ENCODE measurements at regions not wholly inside any gene's neighbourhood (a gene's known extent, or its start where the extent isn't known, plus 50 kb on each side); places are given as distances from the start of the nearest gene placed in this dataset.

DNA sequence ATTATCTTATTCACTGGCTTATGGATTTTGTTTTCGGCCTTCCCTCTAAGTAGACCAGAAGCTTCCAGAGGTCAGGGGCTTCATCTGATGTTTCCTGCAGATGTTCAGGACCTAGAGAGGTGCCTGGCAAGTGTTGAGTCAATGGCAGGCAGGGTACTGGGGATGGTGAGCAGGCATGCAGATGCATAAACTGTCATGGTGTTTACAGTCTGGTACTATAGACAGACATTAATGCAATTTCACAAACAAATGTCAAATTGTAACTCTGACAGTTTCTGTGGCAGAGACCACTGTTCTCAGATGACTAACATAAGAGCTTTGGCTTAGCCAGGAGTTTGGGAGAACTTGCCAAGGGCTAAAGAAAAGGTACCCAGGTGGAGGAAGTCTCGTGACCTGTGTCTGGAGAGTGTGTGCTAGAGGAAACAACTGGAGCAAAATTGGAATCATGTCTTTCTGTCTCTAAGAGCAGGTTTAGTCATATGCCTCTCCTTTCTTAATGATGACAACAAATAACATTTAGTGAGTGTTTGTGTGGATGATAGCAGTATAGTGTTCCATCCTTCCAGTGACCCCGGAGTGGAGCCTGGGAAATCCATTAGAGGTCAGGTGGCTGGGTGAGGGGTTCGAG, 53.7 kb upstream of the TRAK1 start:
- Histone ChIP-seq H3K36me3 (ENCODE audit: insufficient read depth, low read depth, low read length) (0 out of 2 replicates have a peak, but pooled peaks cover 2% of the 10 kb centered on the region), H3K4me3 (ENCODE audit: low read length) (no peak overlapping the region), H3K4me1 (ENCODE audit: insufficient read depth, low read length) (peaks cover 9% of the 10 kb centered on the region; the same call in 1 of the 2 replicates), H3K27me3 (ENCODE audit: insufficient read depth, low read length) (no peaks in the 10 kb centered on the region), H3K9ac (ENCODE audit: low read depth, low read length) (no peak overlapping the region), H3K9me3 (ENCODE audit: insufficient read depth, low read depth, low read length) (no peaks in the 10 kb centered on the region), H3K27ac (ENCODE audit: low read length) (no peak overlapping the region)

DNA sequence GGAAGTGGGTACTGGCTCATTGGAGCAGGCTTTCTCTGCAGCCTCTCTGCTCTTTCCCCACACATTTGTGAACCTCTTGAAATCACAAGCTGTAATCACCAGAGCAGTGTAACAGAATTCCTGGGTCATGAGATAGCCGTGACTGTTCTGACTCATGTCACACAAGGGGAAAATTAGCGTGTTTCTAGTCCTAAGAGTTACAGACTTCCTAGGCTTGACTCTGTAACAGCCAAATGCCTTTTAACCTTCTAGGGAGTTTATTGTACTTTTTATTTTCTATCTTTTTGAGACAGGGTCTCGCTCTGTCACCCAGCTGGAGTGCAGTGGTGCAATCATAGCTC, 54.7 kb upstream of the TRAK1 start:
- Histone ChIP-seq H3K4me3 (ENCODE audit: low read length) (no peak overlapping the region), H3K9ac (ENCODE audit: low read depth, low read length) (no peak overlapping the region), H3K9me3 (ENCODE audit: insufficient read depth, low read depth, low read length) (no peaks in the 10 kb centered on the region), H3K36me3 (ENCODE audit: insufficient read depth, low read depth, low read length) (0 out of 2 replicates have a peak, but pooled peaks cover 2% of the 10 kb centered on the region), H3K27ac (ENCODE audit: low read length) (no peak overlapping the region), H3K4me1 (ENCODE audit: insufficient read depth, low read length) (peaks cover 18% of the 10 kb centered on the region; the same call in 1 of the 2 replicates), H3K27me3 (ENCODE audit: insufficient read depth, low read length) (no peaks in the 10 kb centered on the region)

DNA sequence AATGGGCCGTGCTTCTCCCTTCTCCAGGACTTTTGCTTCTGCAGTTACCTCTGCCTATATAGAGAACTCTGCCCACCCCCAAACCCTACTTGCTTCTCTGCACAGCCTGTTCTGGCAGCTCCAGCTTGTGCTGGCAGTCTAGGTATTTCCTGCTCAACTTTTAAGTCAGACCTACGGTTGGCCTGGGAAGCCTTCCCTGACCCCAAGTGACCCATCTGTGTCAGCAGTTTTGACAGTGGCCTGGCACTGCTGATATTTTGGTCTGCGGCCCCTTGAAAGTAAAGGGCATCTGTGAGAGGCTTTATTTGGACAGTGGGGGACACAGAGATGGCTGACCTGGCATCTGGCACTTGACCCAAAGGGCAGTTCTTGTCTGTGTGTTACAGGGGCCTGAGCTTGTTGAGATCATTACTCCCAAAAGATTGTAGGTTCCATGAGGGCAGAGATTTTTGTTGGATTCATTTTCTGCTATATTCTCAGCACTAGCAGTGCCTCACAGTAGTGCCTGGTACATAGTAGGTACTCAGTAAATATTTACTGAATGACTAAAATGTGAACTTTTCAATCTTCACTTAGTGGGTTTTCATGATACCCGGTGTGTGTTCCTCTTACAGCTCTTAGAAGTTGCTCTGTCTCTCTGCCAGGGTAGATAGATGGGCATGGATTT, 55.2 kb upstream of the TRAK1 start:
- no peaks in the 10 kb centered on the region for H3K9me3 ChIP-seq (ENCODE audit: insufficient read depth, low read depth, low read length)
- H3K9ac ChIP-seq (ENCODE audit: low read depth, low read length): no peak overlapping the region
- no peak overlapping the region for H3K4me3 ChIP-seq (ENCODE audit: low read length)
- H3K27ac ChIP-seq (ENCODE audit: low read length): no peak overlapping the region
- no peaks in the 10 kb centered on the region for H3K27me3 ChIP-seq (ENCODE audit: insufficient read depth, low read length)
- 0 out of 2 replicates have a peak, but pooled peaks cover 2% of the 10 kb centered on the region for H3K36me3 ChIP-seq (ENCODE audit: insufficient read depth, low read depth, low read length)
- peaks cover 20% of the 10 kb centered on the region; the same call in 1 of the 2 replicates for H3K4me1 ChIP-seq (ENCODE audit: insufficient read depth, low read length)

DNA sequence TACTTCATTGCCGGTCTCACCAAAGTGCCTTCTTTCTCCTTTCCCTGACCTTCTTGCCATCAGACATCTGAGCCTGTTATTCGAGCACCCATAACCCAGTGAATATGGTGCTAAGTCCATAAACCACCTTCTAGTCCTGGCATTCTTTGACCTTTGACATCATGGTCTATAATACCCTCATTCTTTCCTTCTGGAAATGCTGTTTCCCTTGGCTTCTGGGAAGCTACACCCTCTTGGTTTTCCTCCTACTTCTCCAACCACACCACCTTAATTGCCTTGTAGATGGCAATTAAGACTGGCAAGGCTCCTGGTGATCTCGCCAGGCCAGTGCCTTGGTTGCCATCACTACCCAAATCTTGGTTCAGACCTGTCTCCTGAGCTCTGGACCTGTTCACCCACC, 56.1 kb upstream of the TRAK1 start:
- Histone ChIP-seq H3K4me3 (ENCODE audit: low read length) (no peak overlapping the region), H3K27me3 (ENCODE audit: insufficient read depth, low read length) (no peaks in the 10 kb centered on the region), H3K36me3 (ENCODE audit: insufficient read depth, low read depth, low read length) (0 out of 2 replicates have a peak, but pooled peaks cover 2% of the 10 kb centered on the region), H3K27ac (ENCODE audit: low read length) (no peak overlapping the region), H3K9me3 (ENCODE audit: insufficient read depth, low read depth, low read length) (no peaks in the 10 kb centered on the region), H3K4me1 (ENCODE audit: insufficient read depth, low read length) (peaks cover 20% of the 10 kb centered on the region; the same call in 1 of the 2 replicates), H3K9ac (ENCODE audit: low read depth, low read length) (no peak overlapping the region)

DNA sequence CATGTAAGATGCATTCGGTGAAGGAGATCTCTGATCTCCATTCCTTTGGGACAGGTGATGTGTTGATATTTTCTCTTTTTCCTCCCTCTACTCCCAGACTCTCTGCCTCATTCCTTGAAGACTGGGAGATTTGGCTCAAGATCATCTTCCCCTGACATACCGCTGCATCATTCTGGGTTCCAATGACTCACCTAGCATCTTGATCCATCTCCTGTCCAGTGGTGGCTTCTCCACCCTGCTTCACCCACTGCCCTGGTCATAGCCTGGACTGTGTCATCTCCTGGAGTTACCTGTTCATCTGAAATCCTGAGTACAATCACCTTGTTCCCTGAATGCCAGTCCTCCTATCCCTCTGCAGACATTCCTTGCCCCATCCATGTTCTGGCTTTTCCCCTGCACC, 57.4 kb upstream of the TRAK1 start:
- Histone ChIP-seq H3K9ac (ENCODE audit: low read depth, low read length) (no peak overlapping the region), H3K4me3 (ENCODE audit: low read length) (no peak overlapping the region), H3K9me3 (ENCODE audit: insufficient read depth, low read depth, low read length) (no peaks in the 10 kb centered on the region), H3K27ac (ENCODE audit: low read length) (no peak overlapping the region), H3K4me1 (ENCODE audit: insufficient read depth, low read length) (peaks cover 20% of the 10 kb centered on the region; the same call in 1 of the 2 replicates), H3K36me3 (ENCODE audit: insufficient read depth, low read depth, low read length) (0 out of 2 replicates have a peak, but pooled peaks cover 2% of the 10 kb centered on the region), H3K27me3 (ENCODE audit: insufficient read depth, low read length) (no peaks in the 10 kb centered on the region)

DNA sequence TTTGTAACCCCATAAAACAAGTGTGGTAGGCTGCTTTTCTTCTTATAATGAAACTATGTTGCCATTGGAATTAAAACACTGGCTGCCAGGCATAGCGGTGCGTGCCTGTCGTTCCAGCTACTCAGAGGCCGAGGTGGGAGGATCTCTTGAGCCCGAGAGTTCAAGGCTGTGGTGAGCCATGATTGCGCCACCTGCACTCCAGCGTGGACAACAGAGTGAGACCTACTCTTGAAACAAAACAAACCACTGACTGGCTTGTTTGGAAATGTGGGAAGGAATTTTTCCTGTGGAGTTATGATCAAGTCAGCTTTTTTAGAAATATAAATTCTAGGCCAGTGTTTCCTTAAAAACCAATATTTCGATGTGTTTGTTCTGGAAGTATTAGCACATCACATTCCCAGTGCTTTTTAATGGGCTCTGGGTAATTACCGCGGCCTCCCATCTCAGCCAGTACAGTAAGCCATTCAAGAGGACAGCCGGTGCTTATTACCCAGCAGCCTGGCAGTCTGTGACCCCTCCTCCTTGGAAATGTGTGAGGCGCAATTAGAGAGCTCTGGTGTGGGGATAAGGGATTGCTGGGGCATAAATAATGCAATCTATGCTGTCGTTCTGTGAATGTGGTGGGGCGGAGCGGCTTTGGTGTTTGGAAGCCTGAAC, 58.3 kb upstream of the TRAK1 start:
- Histone ChIP-seq H3K36me3 (ENCODE audit: insufficient read depth, low read depth, low read length) (0 out of 2 replicates have a peak, but pooled peaks cover 2% of the 10 kb centered on the region), H3K4me3 (ENCODE audit: low read length) (no peak overlapping the region), H3K4me1 (ENCODE audit: insufficient read depth, low read length) (peaks cover 20% of the 10 kb centered on the region; the same call in 1 of the 2 replicates), H3K9ac (ENCODE audit: low read depth, low read length) (peak overlapping the region; percentile 8; the same call in 1 of the 2 replicates), H3K9me3 (ENCODE audit: insufficient read depth, low read depth, low read length) (no peaks in the 10 kb centered on the region), H3K27ac (ENCODE audit: low read length) (no peak overlapping the region), H3K27me3 (ENCODE audit: insufficient read depth, low read length) (no peaks in the 10 kb centered on the region)

DNA sequence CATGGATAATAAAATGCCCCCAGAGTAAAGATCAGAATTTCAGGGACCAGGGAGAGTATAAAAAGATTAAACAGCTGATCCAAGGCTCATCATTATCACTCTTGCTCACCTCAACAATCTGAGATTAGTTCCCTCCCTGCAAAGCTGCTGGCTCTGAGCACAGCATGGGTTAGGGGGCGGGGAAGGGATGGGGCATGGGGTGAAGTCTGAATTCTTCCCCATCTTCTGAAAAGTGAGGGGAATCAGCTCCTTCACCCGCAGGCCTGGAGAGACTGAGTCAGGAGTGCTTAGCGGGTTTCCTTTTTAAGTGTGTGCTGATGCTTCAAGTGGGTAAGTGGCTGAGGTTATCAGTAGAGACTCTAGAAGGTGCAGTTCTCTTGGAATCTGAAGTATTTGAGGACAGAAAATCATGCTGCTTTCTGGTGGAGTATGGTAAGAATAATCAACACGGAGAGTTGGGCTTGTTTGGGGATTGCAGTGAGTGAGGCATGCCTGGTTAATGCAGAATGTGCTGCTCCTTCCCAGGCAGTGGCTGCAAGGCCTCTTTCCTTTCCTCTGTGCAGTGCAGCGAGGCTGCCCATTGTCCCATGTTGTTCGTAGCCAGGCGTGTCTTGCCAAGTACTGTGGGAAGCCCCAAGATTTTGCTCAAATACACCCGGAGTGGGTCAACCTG, 59.2 kb upstream of the TRAK1 start:
- H3K27me3 ChIP-seq (ENCODE audit: insufficient read depth, low read length): no peaks in the 10 kb centered on the region
- peak overlapping the region; percentile 8; the same call in 1 of the 2 replicates for H3K9ac ChIP-seq (ENCODE audit: low read depth, low read length)
- no peak overlapping the region for H3K4me3 ChIP-seq (ENCODE audit: low read length)
- H3K27ac ChIP-seq (ENCODE audit: low read length): peak overlapping the region; percentile 4
- 0 out of 2 replicates have a peak, but pooled peaks cover 2% of the 10 kb centered on the region for H3K36me3 ChIP-seq (ENCODE audit: insufficient read depth, low read depth, low read length)
- no peaks in the 10 kb centered on the region for H3K9me3 ChIP-seq (ENCODE audit: insufficient read depth, low read depth, low read length)
- H3K4me1 ChIP-seq (ENCODE audit: insufficient read depth, low read length): peaks cover 20% of the 10 kb centered on the region; the same call in 1 of the 2 replicates

DNA sequence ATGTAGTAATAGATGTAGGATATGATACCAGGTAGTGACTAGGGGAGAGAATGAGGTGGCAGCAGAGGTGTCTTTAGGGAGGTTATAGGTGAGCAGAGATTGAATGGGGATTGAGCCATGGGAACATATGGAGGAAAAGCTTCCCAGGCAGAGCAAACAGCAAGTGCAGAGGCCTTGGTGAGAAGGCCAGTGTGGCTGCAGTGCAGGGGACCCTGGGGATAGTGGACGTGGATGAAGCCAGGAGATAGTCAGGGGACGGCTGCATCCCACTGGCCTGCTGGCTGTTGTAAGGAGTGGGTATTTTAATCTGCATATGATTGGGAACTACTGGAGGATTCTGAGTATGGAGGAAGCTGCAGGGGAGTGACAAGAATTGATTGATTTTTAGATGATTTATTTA, 62.7 kb upstream of the TRAK1 start:
- H3K4me3 ChIP-seq (ENCODE audit: low read length): no peak overlapping the region
- H3K9ac ChIP-seq (ENCODE audit: low read depth, low read length): no peak overlapping the region
- H3K9me3 ChIP-seq (ENCODE audit: insufficient read depth, low read depth, low read length): no peaks in the 10 kb centered on the region
- H3K27ac ChIP-seq (ENCODE audit: low read length): no peak overlapping the region
- H3K36me3 ChIP-seq (ENCODE audit: insufficient read depth, low read depth, low read length): no peaks in the 10 kb centered on the region
- H3K27me3 ChIP-seq (ENCODE audit: insufficient read depth, low read length): no peaks in the 10 kb centered on the region
- peaks cover 42% of the 10 kb centered on the region for H3K4me1 ChIP-seq (ENCODE audit: insufficient read depth, low read length)

DNA sequence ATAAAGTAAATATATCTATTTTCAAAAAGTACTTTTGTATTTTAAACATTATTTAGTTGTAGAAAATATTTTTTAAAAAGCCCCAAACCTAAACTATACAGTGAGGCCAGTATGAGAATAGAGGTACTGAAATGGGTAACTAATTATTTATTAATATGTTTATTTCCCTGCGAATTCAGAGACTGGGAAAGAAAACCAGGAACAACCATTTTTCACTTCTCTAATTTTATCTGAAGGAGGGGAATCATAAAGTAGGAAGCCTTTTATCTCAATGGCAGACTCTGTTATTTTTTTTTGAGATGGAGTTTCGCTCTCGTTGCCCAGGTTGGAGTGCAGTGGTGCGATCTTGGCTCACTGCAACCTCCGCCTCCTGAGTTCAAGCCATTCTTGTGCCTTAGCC, 63.6 kb upstream of the TRAK1 start:
- H3K27ac ChIP-seq (ENCODE audit: low read length): no peak overlapping the region
- H3K4me3 ChIP-seq (ENCODE audit: low read length): no peak overlapping the region
- no peak overlapping the region for H3K9ac ChIP-seq (ENCODE audit: low read depth, low read length)
- no peaks in the 10 kb centered on the region for H3K9me3 ChIP-seq (ENCODE audit: insufficient read depth, low read depth, low read length)
- H3K36me3 ChIP-seq (ENCODE audit: insufficient read depth, low read depth, low read length): no peaks in the 10 kb centered on the region
- no peaks in the 10 kb centered on the region for H3K27me3 ChIP-seq (ENCODE audit: insufficient read depth, low read length)
- peaks cover 40% of the 10 kb centered on the region for H3K4me1 ChIP-seq (ENCODE audit: insufficient read depth, low read length)

DNA sequence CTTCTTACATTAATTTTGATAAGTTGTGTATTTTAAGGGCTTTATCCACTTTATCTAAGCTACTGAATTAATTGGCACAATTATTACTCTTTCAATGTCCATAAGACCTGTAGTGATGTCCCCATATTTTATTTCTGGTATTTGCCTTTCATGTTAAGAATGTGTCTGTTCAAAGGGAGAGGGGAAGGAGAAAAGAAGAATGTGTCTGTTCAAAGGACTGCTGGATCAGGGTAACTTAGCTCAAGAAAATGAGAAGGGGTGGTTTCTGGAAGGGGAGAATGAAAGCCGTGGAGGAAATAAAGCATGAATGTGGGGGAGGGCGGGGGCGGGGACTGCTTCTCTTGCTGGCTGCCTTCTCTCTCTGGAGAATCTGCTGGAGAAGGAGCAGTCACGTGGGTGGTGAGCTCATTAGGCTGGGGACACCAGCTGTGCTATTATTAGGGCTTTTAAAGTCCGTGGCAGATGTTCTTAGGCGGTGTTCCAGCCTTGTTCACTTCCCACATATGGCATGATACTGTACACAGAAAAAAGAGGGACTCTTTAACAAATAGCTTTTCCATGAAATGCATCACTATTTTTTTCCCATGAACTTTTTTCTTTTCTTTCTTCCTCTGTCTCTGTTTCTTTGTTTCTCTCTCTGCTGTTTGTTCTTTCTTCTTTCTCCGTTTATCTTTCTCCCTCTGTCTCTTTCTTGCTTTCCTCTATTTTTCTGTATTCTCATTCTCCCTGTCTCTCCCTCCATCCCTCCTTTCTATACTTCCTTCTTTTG, 63.7 kb upstream of the ULK4 start:
- peak overlapping the region; percentile 90 for H3K9ac ChIP-seq (ENCODE audit: low read depth, low read length)
- no peaks in the 10 kb centered on the region for H3K36me3 ChIP-seq (ENCODE audit: insufficient read depth, low read depth, low read length)
- H3K27ac ChIP-seq (ENCODE audit: low read length): peak overlapping the region; percentile 95
- H3K27me3 ChIP-seq (ENCODE audit: insufficient read depth, low read length): no peaks in the 10 kb centered on the region
- no peaks in the 10 kb centered on the region for H3K9me3 ChIP-seq (ENCODE audit: insufficient read depth, low read depth, low read length)
- H3K4me1 ChIP-seq (ENCODE audit: insufficient read depth, low read length): peaks cover 39% of the 10 kb centered on the region
- peak overlapping the region; percentile 54 for H3K4me3 ChIP-seq (ENCODE audit: low read length)

All from iPS-20b (cell line).